ENCODE measurements at regions not wholly inside any gene's neighbourhood (a gene's known extent, or its start where the extent isn't known, plus 50 kb on each side); places are given as distances from the start of the nearest gene placed in this dataset.
"Not testable (repeated sequence)": the region's sequence is repeated elsewhere in the genome, so short reads cannot be mapped to it uniquely, and the experiment has no call there.

GRCh38 chr7:17554341-17555015 is 256.0 kb downstream of the AHR start:
- DNase-seq (ENCODE audit: low spot score) (no peak), ATAC-seq (no peak)

DNA sequence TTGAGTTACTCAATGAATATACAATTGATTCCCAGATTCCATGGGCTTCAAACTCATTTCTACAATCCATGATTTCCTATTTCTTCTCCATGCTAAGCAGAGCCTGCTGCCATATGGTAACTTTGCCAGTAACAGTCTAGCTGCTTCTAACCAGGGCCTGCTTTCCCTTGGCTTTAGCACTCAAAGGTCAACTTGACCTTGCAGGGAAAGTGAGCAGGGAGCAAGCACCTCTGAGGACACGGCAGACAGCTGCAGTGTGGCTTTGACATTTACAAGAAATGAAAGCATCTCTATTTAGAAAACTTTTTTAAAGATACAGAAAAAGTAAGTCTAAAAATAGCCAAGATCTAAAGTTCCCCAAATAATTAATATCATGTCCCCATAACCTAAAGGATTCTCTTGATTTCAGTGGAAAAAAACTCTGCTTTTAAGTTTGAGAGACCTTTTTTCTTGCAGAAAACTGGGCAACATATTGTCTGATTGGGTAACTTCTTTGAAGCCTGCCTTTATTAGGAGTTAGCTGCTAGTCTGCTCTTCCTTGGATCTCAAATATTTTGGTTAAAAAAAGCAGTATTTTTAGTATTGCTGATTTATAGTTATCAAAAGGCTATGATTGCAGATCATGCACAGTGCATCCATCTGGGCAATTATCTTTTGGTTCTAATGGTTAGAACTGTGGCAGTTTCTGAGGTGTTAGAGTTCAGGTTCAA is 257.9 kb downstream of the AHR start:
- DNase-seq (ENCODE audit: low spot score) (no peak), ATAC-seq (no peak)

DNA sequence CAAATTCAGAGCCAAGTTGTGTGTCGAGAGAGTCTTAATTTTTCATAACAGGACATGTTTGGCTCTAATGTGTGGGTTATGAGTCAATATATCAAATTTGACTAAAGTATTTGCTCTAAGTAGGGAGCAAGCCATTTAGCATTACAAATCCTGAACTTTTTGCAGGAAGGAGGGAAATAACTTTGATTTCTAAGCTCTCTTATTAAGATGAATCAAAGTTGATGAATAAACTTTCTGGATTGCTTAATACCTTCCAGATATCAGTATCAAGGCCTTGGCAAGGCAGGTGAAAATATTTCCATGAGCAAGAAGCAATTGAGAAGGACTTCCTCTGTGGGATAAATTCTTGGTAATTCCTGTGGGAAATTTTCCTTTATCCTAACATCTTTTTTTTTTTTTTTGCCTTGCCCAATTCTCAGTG is 258.8 kb downstream of the AHR start:
- DNase-seq (ENCODE audit: low spot score) (no peak), ATAC-seq (no peak)

- no peak for DNase-seq (ENCODE audit: low spot score)
- no peak for ATAC-seq
Observed at GRCh38 chr7:17558135-17558534, 259.7 kb downstream of the AHR start.

- ATAC-seq: peak; percentile 44
- DNase-seq (ENCODE audit: low spot score): no peak
Observed at GRCh38 chr7:17558558-17559332, 260.3 kb downstream of the AHR start.

- ATAC-seq (no peak), DNase-seq (ENCODE audit: low spot score) (no peak)
Observed at GRCh38 chr7:17559388-17559787, 260.9 kb downstream of the AHR start.

DNA sequence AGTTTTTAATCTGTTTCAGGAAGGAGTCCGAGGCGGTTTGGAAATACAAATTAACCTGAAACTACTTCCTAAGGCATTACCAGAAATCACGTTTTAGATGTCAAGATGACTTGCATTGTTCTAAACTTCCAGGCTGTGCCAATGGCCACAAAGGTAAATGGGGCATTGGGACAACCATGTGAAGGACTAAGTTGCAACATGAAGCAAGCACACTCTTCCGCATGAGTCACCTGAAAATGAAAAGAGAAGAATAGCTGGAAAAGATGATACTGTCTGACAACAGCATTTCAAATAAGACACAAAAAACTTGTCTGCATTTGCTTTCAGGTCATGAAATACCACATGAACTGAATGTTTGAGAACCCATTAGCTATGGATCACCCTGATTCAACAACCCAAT is 262.1 kb downstream of the AHR start:
- no peak for DNase-seq (ENCODE audit: low spot score)
- peak; percentile 30 for ATAC-seq

DNA sequence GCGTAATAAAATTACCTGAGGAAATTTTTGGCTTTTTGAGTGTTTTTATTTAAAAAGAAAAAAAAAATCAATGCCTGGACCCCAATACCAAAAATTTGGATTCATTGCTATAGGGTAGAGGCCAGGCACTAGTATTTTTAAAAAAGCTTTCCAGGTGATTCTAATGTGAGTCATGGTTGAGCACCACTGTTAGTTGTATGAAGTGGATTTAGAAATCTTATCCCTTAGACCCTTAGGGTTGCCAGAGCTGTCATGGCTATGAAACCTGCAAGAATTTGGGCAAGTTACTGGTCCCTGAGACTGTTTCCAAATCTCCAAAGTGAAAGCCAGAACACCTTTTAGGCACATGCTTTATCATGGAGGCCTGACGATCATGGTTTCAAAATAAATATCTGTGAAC is 262.5 kb downstream of the AHR start:
- ATAC-seq: no peak
- no peak for DNase-seq (ENCODE audit: low spot score)

GRCh38 chr7:17564678-17565212 is 266.3 kb downstream of the AHR start:
- ATAC-seq (no peak), DNase-seq (ENCODE audit: low spot score) (no peak)

DNA sequence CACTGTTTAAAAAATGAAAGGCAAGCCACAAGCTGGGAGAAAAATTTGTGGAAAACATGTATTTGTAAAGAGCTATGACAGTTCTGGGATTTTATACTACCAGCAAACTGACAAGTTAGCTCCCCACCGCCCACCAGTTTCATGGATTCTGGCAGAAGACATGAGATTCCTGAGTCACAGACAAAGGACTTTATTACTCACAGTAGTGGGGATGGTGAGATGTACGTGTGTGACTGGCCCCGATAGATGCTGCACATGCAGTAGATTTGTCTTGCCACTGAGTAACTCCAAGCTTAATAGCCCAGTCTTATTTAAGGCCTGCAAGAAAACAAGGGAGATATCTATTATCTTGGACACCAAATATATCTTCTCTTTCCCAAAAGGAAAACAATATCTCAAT is 281.7 kb downstream of the AHR start:
- no peak for DNase-seq (ENCODE audit: low spot score)
- ATAC-seq: no peak

GRCh38 chr7:17580856-17581255 is 282.4 kb downstream of the AHR start:
- no peak for DNase-seq (ENCODE audit: low spot score)
- no peak for ATAC-seq

DNA sequence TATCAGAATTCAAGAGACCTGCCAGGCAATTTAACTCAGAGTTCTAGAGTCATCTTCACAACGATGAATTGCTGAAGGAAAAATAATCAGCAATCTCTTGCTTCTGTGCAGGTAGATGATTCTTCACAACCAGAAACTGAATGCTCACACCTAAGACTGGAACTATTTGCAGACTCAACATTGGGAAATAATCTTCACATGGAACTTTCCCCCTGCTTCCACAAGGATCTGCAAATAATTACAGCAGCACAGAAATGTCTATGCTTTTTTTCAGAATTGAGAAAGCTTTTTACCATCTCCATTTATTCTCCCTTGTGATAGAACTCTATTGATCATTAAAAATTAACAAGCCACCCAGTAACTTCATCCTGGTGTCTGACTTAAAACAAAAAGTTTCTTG is 282.8 kb downstream of the AHR start:
- ATAC-seq (no peak), DNase-seq (ENCODE audit: low spot score) (no peak)

GRCh38 chr7:17582696-17583095 is 284.2 kb downstream of the AHR start:
- ATAC-seq; DNase-seq (ENCODE audit: low spot score): not testable (repeated sequence)

GRCh38 chr7:17583786-17584185 is 285.3 kb downstream of the AHR start:
- ATAC-seq (no peak), DNase-seq (ENCODE audit: low spot score) (no peak)

- ATAC-seq (no peak), DNase-seq (ENCODE audit: low spot score) (no peak)
Observed at GRCh38 chr7:17584822-17585221, 286.4 kb downstream of the AHR start.

- ATAC-seq (no peak), DNase-seq (ENCODE audit: low spot score) (no peak)
Observed at GRCh38 chr7:17586711-17587110, 288.3 kb downstream of the AHR start.

GRCh38 chr7:17588730-17589129 is 290.3 kb downstream of the AHR start:
- peak; percentile 35 for ATAC-seq

GRCh38 chr7:17589671-17590070 is 291.2 kb downstream of the AHR start:
- DNase-seq (ENCODE audit: low spot score): no peak
- no peak for ATAC-seq

More at GRCh38 chr7:17588730-17589129, 290.3 kb downstream of the AHR start:
- no peak for DNase-seq (ENCODE audit: low spot score)

- no peak for ATAC-seq
- DNase-seq (ENCODE audit: low spot score): no peak
Observed at GRCh38 chr7:17590221-17590620, 291.8 kb downstream of the AHR start.

GRCh38 chr7:17593819-17594419 is 295.5 kb downstream of the AHR start:
- DNase-seq (ENCODE audit: low spot score) (no peak), ATAC-seq (no peak)

DNA sequence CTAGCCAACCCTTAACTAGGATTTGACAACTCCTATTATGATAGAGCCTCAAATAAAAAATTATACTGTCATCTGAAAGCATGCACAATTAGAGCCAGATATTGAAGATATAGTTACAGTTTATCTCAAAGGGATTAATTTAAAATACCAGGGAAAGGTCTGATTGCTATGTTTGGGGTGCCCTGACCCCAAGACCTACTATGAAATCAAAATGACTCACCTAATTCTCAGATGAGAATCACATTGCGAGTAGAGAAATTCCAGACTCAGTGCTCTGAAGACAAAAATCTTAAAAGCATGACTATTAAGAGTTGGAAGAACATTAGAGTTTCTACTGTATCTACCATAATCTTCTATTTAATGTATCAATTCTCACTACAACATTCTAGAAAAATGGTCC is 297.1 kb downstream of the AHR start:
- DNase-seq (ENCODE audit: low spot score): no peak
- no peak for ATAC-seq
